GM06990 (cell line): ENCODE measurements at regions not wholly inside any gene's neighbourhood (a gene's known extent, or its start where the extent isn't known, plus 50 kb on each side); places are given as distances from the start of the nearest gene placed in this dataset.

ENCODE experiments used
- DNase-seq: peaks from one replicate; pipeline ENCODE4 v3.0.0-alpha.2; 2011; ENCODE audit not compliant: insufficient read length; ENCODE audit errors: extremely low read depth
- H3K27me3 ChIP-seq: replicated peaks from 2 replicates; pipeline ENCODE4 v1.6.0; 2011; ENCODE audit warnings: low read length; ENCODE audit not compliant: control insufficient read depth, insufficient read depth
- H3K36me3 ChIP-seq: 2 replicates; pipeline ENCODE4 v1.5.1; 2011; ENCODE audit warnings: low read length; ENCODE audit not compliant: control insufficient read depth, insufficient read depth
- H3K4me3 ChIP-seq: replicated peaks from 2 replicates; pipeline ENCODE4 v1.5.1; 2011; ENCODE audit warnings: low read depth, mild to moderate bottlenecking, control low read depth, low read length
- TF ChIP-seq, protein P1 (sequence below): IDR thresholded peaks from 2 replicates; pipeline ENCODE4 v1.5.1; 2011; ENCODE audit warnings: low read length, control low read depth, mild to moderate bottlenecking, inconsistent platforms; ENCODE audit not compliant: insufficient read depth, poor library complexity, severe bottlenecking

DNA sequence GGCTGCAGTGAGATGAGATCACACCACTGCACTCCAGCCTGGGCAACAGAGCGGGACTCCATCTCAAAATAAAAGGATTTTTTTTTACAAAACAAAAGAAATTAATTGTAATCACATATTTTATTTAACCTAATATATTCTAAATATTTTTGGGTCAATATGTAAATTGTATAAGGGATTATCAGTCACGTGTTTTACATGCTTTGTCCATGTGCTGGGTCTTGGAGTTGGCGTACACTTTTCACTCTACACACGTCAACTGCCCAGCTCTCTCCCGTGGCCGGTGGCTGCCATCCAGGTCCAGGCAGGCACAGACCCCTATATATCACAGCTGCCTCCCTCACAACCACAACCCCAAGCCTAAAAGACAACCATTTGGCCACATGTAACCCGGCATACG is 68.1 kb downstream of the RBFOX3 start:
- H3K36me3 ChIP-seq: no peaks in the 10 kb centered on the region
- peaks cover 7% of the 10 kb centered on the region for H3K27me3 ChIP-seq
- DNase-seq: no peak
- TF ChIP-seq, protein P1, sequence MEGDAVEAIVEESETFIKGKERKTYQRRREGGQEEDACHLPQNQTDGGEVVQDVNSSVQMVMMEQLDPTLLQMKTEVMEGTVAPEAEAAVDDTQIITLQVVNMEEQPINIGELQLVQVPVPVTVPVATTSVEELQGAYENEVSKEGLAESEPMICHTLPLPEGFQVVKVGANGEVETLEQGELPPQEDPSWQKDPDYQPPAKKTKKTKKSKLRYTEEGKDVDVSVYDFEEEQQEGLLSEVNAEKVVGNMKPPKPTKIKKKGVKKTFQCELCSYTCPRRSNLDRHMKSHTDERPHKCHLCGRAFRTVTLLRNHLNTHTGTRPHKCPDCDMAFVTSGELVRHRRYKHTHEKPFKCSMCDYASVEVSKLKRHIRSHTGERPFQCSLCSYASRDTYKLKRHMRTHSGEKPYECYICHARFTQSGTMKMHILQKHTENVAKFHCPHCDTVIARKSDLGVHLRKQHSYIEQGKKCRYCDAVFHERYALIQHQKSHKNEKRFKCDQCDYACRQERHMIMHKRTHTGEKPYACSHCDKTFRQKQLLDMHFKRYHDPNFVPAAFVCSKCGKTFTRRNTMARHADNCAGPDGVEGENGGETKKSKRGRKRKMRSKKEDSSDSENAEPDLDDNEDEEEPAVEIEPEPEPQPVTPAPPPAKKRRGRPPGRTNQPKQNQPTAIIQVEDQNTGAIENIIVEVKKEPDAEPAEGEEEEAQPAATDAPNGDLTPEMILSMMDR: no peak
- no peak overlapping the region for H3K4me3 ChIP-seq

DNA sequence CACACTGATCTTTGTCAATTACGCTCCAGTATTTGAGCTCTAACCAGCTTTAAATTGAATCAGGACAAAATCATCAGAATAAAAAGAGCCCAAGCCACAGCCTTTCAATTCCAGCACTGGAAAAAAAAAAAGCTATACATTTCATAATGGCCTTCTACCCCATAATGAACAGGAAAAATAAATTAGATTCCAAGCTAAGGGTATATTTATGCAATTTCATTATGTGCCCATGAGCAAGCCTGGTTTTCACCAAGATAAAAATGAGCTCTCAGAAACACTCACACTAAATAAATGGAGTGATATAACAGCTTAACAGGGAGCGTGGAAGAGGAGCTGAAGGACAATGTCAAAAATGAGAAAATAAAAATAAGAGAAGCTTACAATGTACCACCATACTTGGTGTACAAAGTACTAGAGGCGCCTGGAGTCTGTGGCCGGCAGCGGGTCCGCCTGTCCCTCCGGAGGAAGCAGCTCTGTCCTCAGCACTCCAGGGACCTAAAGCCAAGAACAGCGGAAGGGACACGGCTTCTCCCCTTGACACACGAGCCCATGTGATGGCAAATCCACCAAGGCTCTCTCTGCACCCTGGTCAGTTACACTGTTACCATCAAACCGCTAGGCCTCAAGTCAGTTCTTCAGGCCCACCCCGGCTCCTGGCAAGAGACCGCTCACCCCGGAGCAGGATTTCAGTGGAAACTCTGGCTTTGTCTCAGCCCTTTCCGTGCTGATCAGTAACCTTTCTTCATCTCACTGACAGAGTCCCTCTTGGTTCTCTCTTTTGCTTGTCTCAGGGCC is 69.6 kb downstream of the RBFOX3 start:
- Histone ChIP-seq H3K36me3 (no peaks in the 10 kb centered on the region), H3K27me3 (peaks cover 7% of the 10 kb centered on the region), H3K4me3 (no peak overlapping the region)
- no peak for DNase-seq
- TF ChIP-seq, protein P1: no peak

DNA sequence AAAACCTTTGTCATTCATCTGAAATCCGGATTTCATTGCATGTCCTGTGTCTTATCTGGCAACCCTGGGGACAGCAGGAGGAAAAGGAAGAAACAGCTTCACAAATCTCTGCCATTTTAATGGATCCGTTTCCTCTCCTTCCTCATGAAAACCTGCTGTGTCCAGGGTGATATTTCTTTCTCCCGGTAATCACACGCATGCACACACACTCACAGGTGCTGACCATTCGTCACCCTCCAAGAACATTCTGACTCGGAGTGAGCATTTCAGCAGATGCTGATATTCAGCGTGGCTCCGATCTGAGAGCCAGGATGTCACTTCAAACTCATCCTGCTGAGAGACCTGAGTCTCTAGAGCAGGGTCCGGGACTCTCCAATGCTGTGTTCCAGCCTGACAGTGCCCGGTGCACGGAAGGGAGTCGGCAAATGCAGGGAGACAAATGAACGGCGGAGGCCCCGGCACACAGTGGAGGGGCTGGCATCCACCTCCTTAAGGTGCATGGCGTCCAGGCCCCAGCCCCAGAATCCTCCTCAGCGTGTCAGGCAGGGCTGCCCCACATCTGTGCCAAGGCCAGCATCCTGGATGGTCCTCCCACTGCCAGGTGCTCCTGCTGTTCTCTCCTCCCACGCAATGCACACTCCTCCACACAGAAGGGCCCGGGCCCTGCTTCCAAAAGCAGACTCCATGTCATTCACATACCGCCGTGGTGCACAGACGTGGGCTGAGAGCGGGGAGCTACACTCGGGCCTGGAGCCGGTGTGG is 70.7 kb downstream of the RBFOX3 start:
- Histone ChIP-seq H3K4me3 (no peak overlapping the region), H3K27me3 (peaks cover 5% of the 10 kb centered on the region), H3K36me3 (no peaks in the 10 kb centered on the region)
- no peak for DNase-seq
- TF ChIP-seq, protein P1: no peak

DNA sequence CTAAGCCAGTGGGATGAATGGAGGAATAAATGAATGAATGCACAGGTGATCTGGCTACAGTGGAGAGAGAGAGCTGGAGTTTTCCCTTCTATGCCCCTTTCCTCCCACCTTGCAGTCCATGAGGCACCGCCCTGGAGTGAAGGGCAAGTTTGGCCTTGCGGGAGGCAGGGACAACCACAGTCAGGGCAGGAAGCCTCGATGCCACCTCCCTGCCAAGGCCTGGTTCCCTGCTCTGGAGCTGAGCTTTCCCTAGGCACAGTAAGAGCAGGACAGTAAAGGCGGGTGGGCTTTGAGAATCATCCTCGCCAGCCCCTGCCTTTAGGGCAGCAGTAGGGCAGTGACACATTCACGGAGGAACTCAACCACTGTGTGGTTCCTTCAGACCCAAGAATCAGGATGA is 72.6 kb downstream of the RBFOX3 start:
- TF ChIP-seq, protein P1: no peak
- Histone ChIP-seq H3K4me3 (no peak overlapping the region), H3K36me3 (no peaks in the 10 kb centered on the region), H3K27me3 (peaks cover 3% of the 10 kb centered on the region)
- DNase-seq: no peak

DNA sequence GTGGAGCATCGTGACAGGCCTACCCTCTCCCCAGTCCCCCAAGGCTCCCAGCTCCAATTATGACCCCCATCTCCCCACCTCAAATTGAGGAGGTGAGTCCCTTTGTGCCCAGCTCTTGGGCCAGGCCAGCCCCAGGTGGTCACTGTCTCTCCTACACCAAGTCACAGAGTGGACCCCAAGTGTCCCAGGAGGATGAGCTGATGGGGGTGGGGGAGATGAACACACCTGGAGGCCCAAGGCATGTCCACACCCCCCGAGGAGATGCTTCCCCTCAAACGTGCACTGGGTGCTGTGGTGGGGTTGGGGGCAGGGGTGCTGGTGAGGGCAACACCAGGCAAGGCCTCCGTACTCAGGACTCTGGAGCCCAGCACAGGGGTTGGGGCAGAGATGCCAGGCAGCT is 73.2 kb downstream of the RBFOX3 start:
- Histone ChIP-seq H3K27me3 (peaks cover 1% of the 10 kb centered on the region), H3K36me3 (no peaks in the 10 kb centered on the region), H3K4me3 (no peak overlapping the region)
- DNase-seq: no peak
- TF ChIP-seq, protein P1: no peak
